Head of caudate nucleus (tissue), 42 donors: ENCODE measurements at regions not wholly inside any gene's neighbourhood (a gene's known extent, or its start where the extent isn't known, plus 50 kb on each side); places are given as distances from the start of the nearest gene placed in this dataset.
"Not testable (repeated sequence)": the region's sequence is repeated elsewhere in the genome, so short reads cannot be mapped to it uniquely, and the experiment has no call there.

Experiments used
- DNase-seq, 42 donors: peaks; one replicate each; pipeline versions ENCODE4 v3.0.0 to v3.0.0-alpha.2; 2020 to 2021; ENCODE audit warnings: mixed read lengths in 7 of 42
- intact Hi-C: fragments of 100-400 bp; cut with DNase I; formaldehyde crosslinking; loops from one replicate; pipeline ENCODE4 v1.15.0; 2022

- intact Hi-C loops: no loop called here
- no peak for DNase-seq
Observed at GRCh38 chr13:89287381-89287780, 1616.2 kb downstream of the SLITRK5 start.

- intact Hi-C loops: no loop called here
- DNase-seq: no peak
Observed at GRCh38 chr13:89294115-89294867, 1623.1 kb downstream of the SLITRK5 start.

GRCh38 chr13:89307278-89307677, 1636.1 kb downstream of the SLITRK5 start:
- intact Hi-C loops: no loop called here

GRCh38 chr13:89310943-89311672, 1639.9 kb downstream of the SLITRK5 start:
- no peak for DNase-seq
- intact Hi-C loops: no loop called here

More at GRCh38 chr13:89307278-89307677, 1636.1 kb downstream of the SLITRK5 start:
- no peak for DNase-seq

- no peak for DNase-seq
- intact Hi-C loops: no loop called here
Observed at GRCh38 chr13:89315287-89315686, 1644.1 kb downstream of the SLITRK5 start.

- intact Hi-C loops: no loop called here
- no peak for DNase-seq
Observed at GRCh38 chr13:89322466-89322865, 1651.3 kb downstream of the SLITRK5 start.

GRCh38 chr13:89324582-89324981, 1653.4 kb downstream of the SLITRK5 start:
- DNase-seq: no peak
- intact Hi-C loops: no loop called here

GRCh38 chr13:89343165-89343564, 1672.0 kb downstream of the SLITRK5 start:
- intact Hi-C loops: no loop called here
- DNase-seq: no peak

GRCh38 chr13:89352384-89352783, 1681.2 kb downstream of the SLITRK5 start:
- intact Hi-C loops: no loop called here

GRCh38 chr13:89361909-89362308, 1690.7 kb downstream of the SLITRK5 start:
- intact Hi-C loops: no loop called here
- no peak for DNase-seq

More at GRCh38 chr13:89352384-89352783, 1681.2 kb downstream of the SLITRK5 start:
- DNase-seq: no peak

- intact Hi-C loops: no loop called here
- no peak for DNase-seq
Observed at GRCh38 chr13:89363144-89363543, 1692.0 kb downstream of the SLITRK5 start.

GRCh38 chr13:89372193-89372592, 1701.0 kb downstream of the SLITRK5 start:
- intact Hi-C loops: no loop called here
- no peak for DNase-seq

- DNase-seq: no peak
- intact Hi-C loops: no loop called here
Observed at GRCh38 chr13:89375839-89376238, 1704.7 kb downstream of the SLITRK5 start.

GRCh38 chr13:89380101-89380500, 1708.9 kb downstream of the SLITRK5 start:
- intact Hi-C loops: no loop called here
- DNase-seq: no peak

- no peak for DNase-seq
- intact Hi-C loops: no loop called here
Observed at GRCh38 chr13:89382981-89383380, 1711.8 kb downstream of the SLITRK5 start.

GRCh38 chr13:89383891-89384290, 1712.7 kb downstream of the SLITRK5 start:
- DNase-seq: no peak
- intact Hi-C loops: no loop called here

GRCh38 chr13:89393758-89394304, 1722.7 kb downstream of the SLITRK5 start:
- DNase-seq: no peak
- intact Hi-C loops: no loop called here

GRCh38 chr13:89401264-89401675, 1730.1 kb downstream of the SLITRK5 start:
- peak in 3 of 42 donors; percentile 2 to 7 (median 2) for DNase-seq
- intact Hi-C loops: no loop called here

GRCh38 chr13:89402211-89402610, 1731.0 kb downstream of the SLITRK5 start:
- intact Hi-C loops: no loop called here
- DNase-seq: no peak

GRCh38 chr13:89406096-89406495, 1734.9 kb downstream of the SLITRK5 start:
- DNase-seq, intact Hi-C loops: not testable (repeated sequence)
